H9 (cell line): ENCODE measurements at regions not wholly inside any gene's neighbourhood (a gene's known extent, or its start where the extent isn't known, plus 50 kb on each side); places are given as distances from the start of the nearest gene placed in this dataset.

Experiments used
- DNase-seq: peaks from one replicate; pipeline ENCODE4 v3.0.0-alpha.2; 2017
- H2AFZ ChIP-seq: one replicate; pipeline ENCODE4 v1.6.1; 2013; ENCODE audit warnings: mild to moderate bottlenecking, low read length, control low read depth, moderate library complexity
- H2AK5ac ChIP-seq: 2 replicates; pipeline ENCODE4 v1.6.1; 2013; ENCODE audit warnings: low read length, control low read depth, mixed read lengths; ENCODE audit not compliant: insufficient read length
- H2BK120ac ChIP-seq: one replicate; pipeline ENCODE4 v1.6.1; 2013; ENCODE audit warnings: low read depth, mild to moderate bottlenecking, low read length, control low read depth, inconsistent platforms; ENCODE audit not compliant: poor library complexity, severe bottlenecking
- H2BK12ac ChIP-seq: 2 replicates; pipeline ENCODE4 v1.6.1; 2013; ENCODE audit warnings: low read length, control low read depth, mixed read lengths, low read depth; ENCODE audit not compliant: insufficient read length
- H2BK15ac ChIP-seq: 2 replicates; pipeline ENCODE4 v1.6.1; 2013; ENCODE audit warnings: low read depth, low read length, control low read depth
- H2BK20ac ChIP-seq: one replicate; pipeline ENCODE4 v1.6.1; 2013; ENCODE audit warnings: low read depth, mild to moderate bottlenecking, low read length, control low read depth, inconsistent platforms; ENCODE audit not compliant: poor library complexity, severe bottlenecking
- H2BK5ac ChIP-seq: 2 replicates; pipeline ENCODE4 v1.6.1; 2013; ENCODE audit warnings: low read length, control low read depth, mixed read lengths; ENCODE audit not compliant: insufficient read length
- H3K14ac ChIP-seq: 2 replicates; pipeline ENCODE4 v1.6.1; 2013; ENCODE audit warnings: low read length, control low read depth; ENCODE audit not compliant: insufficient read depth
- H3K18ac ChIP-seq: 2 replicates; pipeline ENCODE4 v1.6.1; 2013; ENCODE audit warnings: low read depth, mild to moderate bottlenecking, mixed read lengths, low read length, control low read depth; ENCODE audit not compliant: insufficient read length
- H3K23ac ChIP-seq: 2 replicates; pipeline ENCODE4 v1.6.1; 2013; ENCODE audit warnings: low read length, control low read depth, mixed read lengths, low read depth; ENCODE audit not compliant: insufficient read length
- H3K23me2 ChIP-seq: 2 replicates; pipeline ENCODE4 v1.6.1; 2013; ENCODE audit warnings: low read depth, mild to moderate bottlenecking, mixed read lengths, low read length, control low read depth; ENCODE audit not compliant: insufficient read length, poor library complexity, severe bottlenecking
- H3K27ac ChIP-seq: 2 replicates; pipeline ENCODE4 v1.5.1; 2013; ENCODE audit warnings: low read length, control low read depth, mixed read lengths, low read depth; ENCODE audit not compliant: insufficient read length
- H3K27me3 ChIP-seq: 2 replicates; pipeline ENCODE4 v1.6.1; 2013; ENCODE audit warnings: low read length, control low read depth, inconsistent platforms; ENCODE audit not compliant: insufficient read depth
- H3K4ac ChIP-seq: 2 replicates; pipeline ENCODE4 v1.6.1; 2013; ENCODE audit warnings: low read depth, mild to moderate bottlenecking, control low read depth, inconsistent platforms, low read length, moderate library complexity
- H3K4me1 ChIP-seq: 2 replicates; pipeline ENCODE4 v1.6.1; 2013; ENCODE audit warnings: low read length, control low read depth, inconsistent platforms; ENCODE audit not compliant: insufficient read depth
- H3K4me2 ChIP-seq: 2 replicates; pipeline ENCODE4 v1.6.1; 2013; ENCODE audit warnings: low read length, control low read depth, mixed read lengths; ENCODE audit not compliant: insufficient read length, insufficient read depth
- H3K56ac ChIP-seq: 2 replicates; pipeline ENCODE4 v1.6.1; 2013; ENCODE audit warnings: low read depth, mild to moderate bottlenecking, mixed read lengths, low read length, control low read depth; ENCODE audit not compliant: insufficient read length
- H3K79me1 ChIP-seq: 2 replicates; pipeline ENCODE4 v1.6.1; 2013; ENCODE audit warnings: low read depth, mild to moderate bottlenecking, moderate library complexity, low read length, control low read depth, inconsistent platforms; ENCODE audit not compliant: insufficient read depth, poor library complexity, severe bottlenecking
- H3K79me2 ChIP-seq: 2 replicates; pipeline ENCODE4 v1.6.1; 2013; ENCODE audit warnings: low read length, control low read depth, inconsistent platforms; ENCODE audit not compliant: insufficient read depth
- H3K9ac ChIP-seq: 2 replicates; pipeline ENCODE4 v1.6.1; 2013; ENCODE audit warnings: low read length, control low read depth, mixed read lengths; ENCODE audit not compliant: insufficient read length; ENCODE audit errors: extremely low read depth
- H3K9me3 ChIP-seq: one replicate; pipeline ENCODE4 v1.6.1; 2013; ENCODE audit warnings: low read depth, low read length, inconsistent platforms; ENCODE audit not compliant: control insufficient read depth
- H3T11ph ChIP-seq: one replicate; pipeline ENCODE4 v1.6.1; 2013; ENCODE audit warnings: mild to moderate bottlenecking, low read length, control low read depth, inconsistent platforms
- H4K20me1 ChIP-seq: one replicate; pipeline ENCODE4 v1.6.1; 2013; ENCODE audit not compliant: control insufficient read depth, insufficient read length, insufficient read depth
- H4K5ac ChIP-seq: 2 replicates; pipeline ENCODE4 v1.6.1; 2013; ENCODE audit warnings: low read depth, mild to moderate bottlenecking, mixed read lengths, low read length, control low read depth; ENCODE audit not compliant: insufficient read length
- H4K8ac ChIP-seq: replicated peaks from 2 replicates; pipeline ENCODE4 v1.6.1; 2013; ENCODE audit warnings: low read length, control low read depth, mixed read lengths, low read depth; ENCODE audit not compliant: insufficient read length
- H4K91ac ChIP-seq: 2 replicates; pipeline ENCODE4 v1.6.1; 2013; ENCODE audit warnings: low read depth, mild to moderate bottlenecking, moderate library complexity, mixed read lengths, low read length, control low read depth; ENCODE audit not compliant: insufficient read length
- H3K27ac Mint-ChIP-seq, 3 experiments: 2 replicates in 2 of 3; 3 replicates in 1 of 3; pipeline ENCODE4 v1.8.0; 2020 to 2021; ENCODE audit warnings: mixed read lengths in 3 of 3, mild to moderate bottlenecking in 1 of 3, moderate library complexity in 1 of 3
- H3K27me3 Mint-ChIP-seq: 2 replicates; pipeline ENCODE4 v1.8.0; 2021; ENCODE audit warnings: low read depth, mild to moderate bottlenecking, moderate library complexity, mixed read lengths
- H3K36me3 Mint-ChIP-seq, 3 experiments: 2 replicates in 2 of 3; 3 replicates in 1 of 3; pipeline ENCODE4 v1.8.0; 2020 to 2021; ENCODE audit warnings: low read depth in 3 of 3, mixed read lengths in 3 of 3; ENCODE audit not compliant: insufficient read depth in 1 of 3
- H3K4me1 Mint-ChIP-seq, 2 experiments: 2 replicates each; pipeline ENCODE4 v1.8.0; 2020; ENCODE audit warnings: mixed read lengths in 2 of 2
- H3K4me3 Mint-ChIP-seq, 2 experiments: 2 replicates in 1 of 2; 3 replicates in 1 of 2; pipeline ENCODE4 v1.8.0; 2020 to 2021; ENCODE audit warnings: mild to moderate bottlenecking in 2 of 2, mixed read lengths in 2 of 2, moderate library complexity in 1 of 2
- H3K9me3 Mint-ChIP-seq, 2 experiments: 2 replicates in 1 of 2; 3 replicates in 1 of 2; pipeline ENCODE4 v1.8.0; 2020; ENCODE audit warnings: mild to moderate bottlenecking in 2 of 2, mixed read lengths in 2 of 2, moderate library complexity in 1 of 2
- CTCF ChIP-seq: fragments of 200-600 bp; sonication (generic); conservative IDR thresholded peaks from 3 replicates; pipeline ENCODE4 v1.8.0; 2021; ENCODE audit warnings: antibody characterized with exemption, mild to moderate bottlenecking
- WGBS: extraction: QIAGEN DNeasy Blood & Tissue Kit; methylation state at CpG from one replicate; pipeline ENCODE4 v1.1.7; 2013; ENCODE audit warnings: missing lambda C conversion rate, low lambda C conversion rate, mixed read lengths; ENCODE audit not compliant: insufficient read length; ENCODE audit errors: extremely low coverage; 5-methylcytosine and 5-hydroxymethylcytosine counted together

DNA sequence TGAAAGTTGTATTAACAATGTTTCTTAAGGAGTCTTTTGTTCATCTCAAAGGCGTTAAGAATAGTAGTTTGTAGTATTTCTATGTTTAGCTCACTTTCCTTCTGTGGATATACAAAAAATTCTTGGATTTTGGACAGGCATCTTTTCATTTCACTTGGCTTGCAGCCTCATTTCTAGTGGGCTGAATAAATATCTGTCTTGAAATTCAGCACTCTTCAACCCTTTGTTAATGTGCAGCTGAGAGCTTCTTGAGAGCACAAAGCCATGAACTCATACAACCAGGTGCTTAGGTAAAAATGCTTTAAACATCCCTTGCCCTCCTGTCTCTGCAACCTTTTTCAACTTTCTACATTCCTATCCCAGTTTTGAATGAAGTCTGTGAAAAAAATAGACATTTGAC, 1003.2 kb downstream of the C4orf33 start:
- Histone ChIP-seq H3T11ph (no peak overlapping the region), H4K20me1 (no peaks in the 10 kb centered on the region), H2AK5ac (no peak overlapping the region), H3K56ac (no peak overlapping the region), H3K4me1 (0 out of 2 replicates have a peak, but pooled peaks cover 2% of the 10 kb centered on the region), H4K91ac (no peak overlapping the region), H4K5ac (no peak overlapping the region), H2AFZ (no peak overlapping the region), H2BK15ac (no peak overlapping the region), H3K79me2 (no peaks in the 10 kb centered on the region), H2BK120ac (no peak overlapping the region), H3K4me2 (no peak overlapping the region), H3K27me3 (no peaks in the 10 kb centered on the region), H2BK5ac (no peak overlapping the region), H3K14ac (no peak overlapping the region), H3K27ac (no peak overlapping the region), H4K8ac (no peak overlapping the region), H3K9me3 (no peaks in the 10 kb centered on the region), H2BK20ac (no peak overlapping the region), H3K23me2 (no peaks in the 10 kb centered on the region), H3K18ac (no peak overlapping the region), H3K79me1 (no peaks in the 10 kb centered on the region), H2BK12ac (no peak overlapping the region), H3K9ac (no peak overlapping the region), H3K4ac (no peak overlapping the region), H3K23ac (no peak overlapping the region)
- WGBS, result no CpG with 5 or more reads among the region's 1 CpG
- Mint-ChIP-seq H3K27me3 (no peaks in the 10 kb centered on the region), H3K27ac (no peak overlapping the region; a peak in 1 of 7 replicates), H3K36me3 (no peaks in the 10 kb centered on the region; a peak in 1 of 7 replicates), H3K4me1 (peaks cover 2 to 6% of the 10 kb centered on the region in 2 experiments; a peak in 1 of 4 replicates), H3K4me3 (no peak overlapping the region), H3K9me3 (no peaks in the 10 kb centered on the region; a peak in 1 of 5 replicates)
- TF ChIP-seq CTCF, result no peak
- DNase-seq, result no peak
